ENCODE measurements at regions not wholly inside any gene's neighbourhood (a gene's known extent, or its start where the extent isn't known, plus 50 kb on each side); places are given as distances from the start of the nearest gene placed in this dataset.

DNA sequence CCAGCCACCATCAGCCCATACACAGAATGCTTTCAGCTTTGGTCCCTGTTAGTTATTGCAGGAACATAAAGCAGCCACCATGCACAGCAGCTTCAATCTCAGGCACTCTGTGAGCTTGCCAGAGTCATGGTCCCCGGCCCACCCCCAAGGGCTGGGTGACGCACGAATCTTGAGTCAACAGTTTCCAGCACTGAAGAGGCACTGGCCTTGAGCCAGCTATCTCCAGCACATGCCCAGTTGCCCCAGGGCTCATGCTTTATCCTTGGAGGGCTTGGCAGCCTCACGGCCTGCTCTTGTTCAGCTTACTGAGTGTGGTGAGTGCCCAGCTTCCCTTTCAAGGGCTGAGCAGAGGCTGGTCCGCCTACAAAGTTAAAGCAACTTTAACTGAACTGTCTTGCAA, 200.7 kb upstream of the RAB4A start:
- no peak for DNase-seq (ENCODE audit: low read depth in 4 of 4, low spot score in 3 of 4)

- DNase-seq (ENCODE audit: low read depth in 4 of 4, low spot score in 3 of 4), result no peak
These were observed 197.7 kb upstream of the RAB4A start for GRCh38 chr1:229073251-229073650.

- no peak for DNase-seq (ENCODE audit: low read depth in 4 of 4, low spot score in 3 of 4)
These were observed 195.7 kb upstream of the RAB4A start for GRCh38 chr1:229075217-229075616.

DNA sequence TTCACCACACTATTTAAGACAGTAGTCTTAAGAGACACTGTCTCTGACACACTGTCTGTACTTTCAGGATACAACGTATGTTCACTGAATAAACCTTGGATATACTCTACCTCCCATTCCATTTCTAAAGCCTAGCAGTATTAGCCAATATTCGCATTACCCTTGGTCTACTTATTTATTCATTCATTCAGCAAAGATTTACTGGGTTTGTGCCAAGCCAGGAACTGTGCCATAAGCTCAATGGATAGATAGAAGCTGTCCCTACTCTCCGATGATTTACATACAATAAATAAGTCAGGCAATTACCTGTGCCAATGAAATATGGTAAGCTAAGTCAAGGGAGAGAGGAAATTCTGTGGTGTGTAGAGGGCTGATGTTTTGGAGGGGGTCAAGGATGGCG, 195.2 kb upstream of the RAB4A start:
- DNase-seq (ENCODE audit: low read depth in 4 of 4, low spot score in 3 of 4), result no peak

DNA sequence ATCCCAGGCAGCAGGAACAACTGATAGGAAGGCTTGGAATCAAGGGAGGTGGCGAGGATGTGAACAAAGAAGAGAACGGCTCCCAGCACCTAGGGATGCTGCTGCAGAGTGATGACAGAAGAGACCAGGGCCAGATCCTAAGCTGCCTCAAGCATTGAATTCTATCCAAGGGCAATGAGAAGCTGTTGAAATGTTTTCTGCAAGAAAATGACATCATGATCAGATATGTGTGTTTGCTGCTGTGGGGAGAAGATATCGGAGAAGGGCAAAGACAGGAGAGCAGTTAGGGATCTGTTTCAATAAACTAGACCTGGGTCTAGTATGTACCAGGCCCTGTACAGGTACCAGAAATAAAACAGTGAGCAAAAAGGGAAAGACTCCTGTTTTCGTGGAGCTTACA, 194.7 kb upstream of the RAB4A start:
- DNase-seq (ENCODE audit: low read depth in 4 of 4, low spot score in 3 of 4), result no peak

- DNase-seq (ENCODE audit: low read depth in 4 of 4, low spot score in 3 of 4), result no peak
These were observed 191.8 kb upstream of the RAB4A start for GRCh38 chr1:229079016-229079595.

DNA sequence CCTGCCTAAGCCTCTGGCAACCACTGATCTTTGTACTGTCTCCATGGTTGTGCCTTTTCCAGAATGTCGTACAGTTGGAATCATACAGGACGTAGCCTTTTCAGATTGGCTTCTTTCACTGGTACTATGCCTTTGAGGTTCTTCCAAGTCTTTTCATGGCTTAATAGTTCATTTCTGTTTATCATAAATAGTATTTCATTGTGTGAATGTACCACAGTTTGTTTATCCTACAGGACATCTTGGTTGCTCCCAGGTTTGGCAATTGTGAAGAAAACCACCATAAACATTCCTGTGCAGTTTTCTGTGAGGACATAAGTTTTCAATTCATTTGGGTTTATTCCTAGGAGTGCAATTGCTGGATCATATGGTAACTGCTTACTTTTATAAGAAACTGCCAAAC, 190.6 kb upstream of the RAB4A start:
- no peak for DNase-seq (ENCODE audit: low read depth in 4 of 4, low spot score in 3 of 4)

DNA sequence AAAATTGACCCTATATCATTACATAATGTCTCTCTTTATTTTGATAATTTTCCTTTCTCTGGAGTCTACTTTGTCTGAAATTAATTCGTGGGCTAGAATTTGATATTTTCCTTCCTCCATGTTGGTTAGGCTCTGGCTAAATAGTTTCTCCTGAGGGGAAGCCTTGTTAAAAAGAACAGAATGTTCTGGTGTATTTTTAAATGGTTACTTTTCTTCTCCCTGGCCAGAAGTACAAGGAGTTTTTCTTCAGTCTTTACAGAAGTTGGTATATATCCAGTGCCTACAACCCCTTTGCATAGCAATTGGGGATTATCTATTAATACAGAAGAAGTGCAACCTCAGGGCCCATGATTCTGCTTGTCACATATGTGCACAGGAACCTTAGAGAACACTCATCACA, 185.6 kb upstream of the RAB4A start:
- DNase-seq (ENCODE audit: low read depth in 4 of 4, low spot score in 3 of 4), result no peak

DNA sequence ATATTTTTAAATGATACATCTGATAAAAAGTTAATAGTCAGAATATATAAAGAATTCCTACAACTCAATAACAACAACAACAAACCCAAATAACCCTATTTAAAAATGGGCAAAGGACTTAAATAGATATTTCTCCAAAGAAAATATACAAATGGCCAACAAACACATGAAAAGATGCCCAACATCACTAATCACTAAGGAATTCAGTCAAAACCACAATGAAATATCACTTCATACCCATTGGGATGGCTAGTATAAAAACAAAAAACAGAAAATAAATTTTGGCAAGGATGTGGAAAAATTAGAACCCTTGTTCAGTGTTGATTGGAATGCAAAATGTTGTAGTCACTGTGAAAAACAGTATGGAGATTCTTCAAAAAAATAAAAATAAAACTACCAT, 184.8 kb upstream of the RAB4A start:
- DNase-seq (ENCODE audit: low read depth in 4 of 4, low spot score in 3 of 4), result no peak

DNA sequence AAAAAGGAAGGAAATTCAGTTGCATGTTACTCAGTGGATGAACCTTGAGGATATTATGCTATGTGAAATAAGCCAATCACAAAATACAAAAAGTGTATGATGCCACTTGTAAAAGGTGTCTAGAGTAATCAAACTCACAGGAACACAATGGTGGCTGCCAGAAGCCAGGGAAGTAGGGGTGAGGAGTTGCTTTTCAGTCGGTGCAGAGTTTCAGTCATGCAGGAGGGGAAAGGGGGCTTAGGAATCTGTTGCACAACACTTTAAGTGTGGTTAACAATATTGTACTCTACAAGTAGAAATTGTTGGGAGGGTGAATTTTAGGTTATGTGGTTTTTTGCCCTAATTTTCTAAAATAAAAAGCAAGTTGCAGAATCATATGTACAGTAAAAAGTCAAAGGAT, 184.2 kb upstream of the RAB4A start:
- no peak for DNase-seq (ENCODE audit: low read depth in 4 of 4, low spot score in 3 of 4)

- DNase-seq (ENCODE audit: low read depth in 4 of 4, low spot score in 3 of 4), result no peak
These were observed 183.6 kb upstream of the RAB4A start for GRCh38 chr1:229087339-229087738.

- DNase-seq (ENCODE audit: low read depth in 4 of 4, low spot score in 3 of 4), result no peak
These were observed 183.0 kb upstream of the RAB4A start for GRCh38 chr1:229087906-229088305.

GRCh38 chr1:229088711-229089110, 182.2 kb upstream of the RAB4A start:
- DNase-seq (ENCODE audit: low read depth in 4 of 4, low spot score in 3 of 4), result no peak

DNA sequence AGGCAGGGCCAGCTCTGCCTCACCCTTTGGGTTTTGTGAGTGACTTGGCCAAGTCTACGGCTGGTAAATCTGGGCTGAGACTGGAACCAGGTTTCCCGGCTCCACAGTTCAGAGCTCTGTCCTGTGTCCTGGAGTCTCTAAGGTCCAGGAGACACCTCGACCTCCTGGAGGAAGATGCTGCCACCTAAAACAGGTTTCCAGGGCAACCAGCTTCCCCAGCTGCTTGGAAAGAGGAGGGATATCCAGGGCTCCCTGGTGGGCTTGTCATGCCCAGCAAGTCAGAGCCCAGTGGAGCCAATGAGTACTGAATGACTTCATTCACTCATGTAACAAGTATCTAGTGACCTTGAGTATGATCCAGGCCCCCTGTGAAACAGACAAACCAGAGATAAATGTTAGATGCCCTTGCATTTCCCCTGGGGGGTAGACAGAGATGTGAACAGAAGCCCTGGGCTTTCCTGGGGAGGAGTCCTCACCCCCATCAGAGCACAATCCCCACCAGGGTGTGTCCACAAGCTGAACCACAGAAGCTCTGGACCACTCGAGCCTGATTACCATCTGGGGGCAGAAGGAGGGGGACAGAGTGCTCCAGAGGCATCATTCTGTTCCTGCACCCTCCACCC, 181.2 kb upstream of the RAB4A start:
- DNase-seq (ENCODE audit: low read depth in 4 of 4, low spot score in 3 of 4), result no peak

- no peak for DNase-seq (ENCODE audit: low read depth in 4 of 4, low spot score in 3 of 4)
These were observed 179.2 kb upstream of the RAB4A start for GRCh38 chr1:229091721-229092136.

GRCh38 chr1:229092377-229093237, 178.3 kb upstream of the RAB4A start:
- DNase-seq (ENCODE audit: low read depth in 4 of 4, low spot score in 3 of 4), result peak in 2 of 4 donors; percentile 70 to 73

- no peak for DNase-seq (ENCODE audit: low read depth in 4 of 4, low spot score in 3 of 4)
These were observed 177.7 kb upstream of the RAB4A start for GRCh38 chr1:229093238-229093540.

- peak in 1 of 4 donors; percentile 49 for DNase-seq (ENCODE audit: low read depth in 4 of 4, low spot score in 3 of 4)
These were observed 177.1 kb upstream of the RAB4A start for GRCh38 chr1:229093609-229094336.

DNA sequence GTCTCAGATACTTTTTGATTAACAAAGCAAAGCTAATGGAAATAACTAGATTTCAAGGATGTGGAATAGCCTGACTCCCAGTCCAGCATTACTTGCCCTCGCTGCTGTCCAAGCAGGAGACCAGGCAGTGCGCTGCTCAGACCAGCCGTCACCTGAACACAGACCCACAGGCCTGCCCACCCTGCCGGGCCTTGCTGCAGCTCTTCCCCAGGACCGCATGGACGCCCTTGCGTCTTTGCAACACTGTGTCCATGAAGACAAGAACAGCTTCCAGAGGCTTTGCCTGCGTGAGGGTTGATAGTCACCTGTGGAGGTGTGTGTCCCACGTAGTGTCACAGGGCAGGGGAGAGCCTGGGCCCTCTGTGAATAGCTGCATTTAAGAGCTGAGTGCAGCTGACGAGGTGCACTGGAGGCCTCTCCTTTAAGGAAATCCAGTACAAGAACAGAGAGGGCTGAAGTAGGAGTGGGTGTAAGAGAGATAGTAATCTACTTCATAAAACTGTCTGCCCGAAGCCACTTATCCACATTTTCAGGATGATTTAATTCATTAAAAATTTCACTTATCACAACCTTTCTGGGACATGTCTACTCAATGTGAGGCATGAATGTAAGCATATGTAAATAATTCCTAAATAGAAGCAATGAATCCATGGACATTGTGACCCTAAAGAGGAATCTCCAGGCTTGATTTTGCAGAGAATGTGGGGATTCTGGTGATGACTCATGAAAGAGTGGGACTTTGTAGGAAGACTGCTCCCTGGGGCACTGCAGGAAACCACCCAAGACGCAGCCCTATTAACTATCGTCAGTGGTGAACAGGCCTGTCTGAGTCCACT, 176.2 kb upstream of the RAB4A start:
- no peak for DNase-seq (ENCODE audit: low read depth in 4 of 4, low spot score in 3 of 4)

DNA sequence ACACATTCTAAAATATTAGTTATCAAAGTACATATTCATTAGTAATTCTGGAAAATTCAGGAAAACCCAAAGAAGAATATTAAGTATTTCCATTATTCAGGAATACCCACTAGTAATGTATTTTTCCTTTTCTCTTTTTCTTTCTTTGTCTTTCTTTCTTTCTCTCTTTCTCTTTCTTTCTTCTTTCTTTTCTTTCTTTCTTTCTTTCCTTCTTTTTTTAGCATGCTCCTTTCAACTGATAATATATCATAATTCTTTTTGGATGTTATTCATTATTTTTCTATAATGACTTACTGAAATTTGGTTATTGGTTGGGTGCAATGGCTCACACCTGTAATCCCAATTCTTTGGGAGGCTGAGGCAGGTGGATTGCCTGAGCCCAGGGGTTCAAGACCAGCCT, 175.6 kb upstream of the RAB4A start:
- DNase-seq (ENCODE audit: low read depth in 4 of 4, low spot score in 3 of 4), result no peak

DNA sequence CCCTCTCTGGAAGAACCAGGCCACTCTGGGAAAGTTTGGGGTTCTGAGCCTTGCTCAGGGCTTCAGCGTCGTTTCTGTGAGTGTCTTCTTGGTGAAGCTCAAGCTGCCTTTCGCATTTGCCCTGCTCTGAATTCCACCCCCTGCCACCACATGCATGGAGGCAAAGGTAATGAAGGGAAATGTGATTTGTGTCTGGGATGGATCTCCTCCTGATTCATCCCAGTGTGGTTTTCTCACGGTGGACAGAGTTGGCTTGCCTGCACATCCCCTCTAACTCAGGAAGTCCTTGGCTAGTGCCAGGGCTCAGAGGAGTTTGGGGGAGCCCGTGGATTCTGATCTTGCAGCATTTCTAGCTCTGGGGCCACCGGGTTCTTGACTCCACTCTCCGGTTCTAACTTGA, 173.6 kb upstream of the RAB4A start:
- no peak for DNase-seq (ENCODE audit: low read depth in 4 of 4, low spot score in 3 of 4)

All from right renal pelvis (tissue), 4 donors.